Peyer's patch (tissue), 4 donors: ENCODE measurements at regions not wholly inside any gene's neighbourhood (a gene's known extent, or its start where the extent isn't known, plus 50 kb on each side); places are given as distances from the start of the nearest gene placed in this dataset.

Experiments
- DNase-seq, 3 donors: peaks; one replicate each; pipeline ENCODE4 v3.0.0-alpha.2; 2017 to 2019
- H3K27ac ChIP-seq, 4 donors: fragments of 200-600 bp; sonication (generic); one replicate each; pipeline ENCODE4 v1.5.1; 2016 to 2019
- H3K27me3 ChIP-seq, 2 donors: fragments of 200-600 bp; sonication (generic); one replicate each; pipeline ENCODE4 v1.5.1; 2019
- H3K36me3 ChIP-seq, 3 donors: fragments of 200-600 bp; sonication (generic); one replicate each; pipeline ENCODE4 v1.5.1; 2016 to 2019
- H3K4me1 ChIP-seq, 4 donors: fragments of 200-600 bp; sonication (generic); one replicate each; pipeline ENCODE4 v1.5.1; 2016 to 2019
- H3K4me3 ChIP-seq, 4 donors: fragments of 200-600 bp; sonication (generic); 1 replicate in 3 of 4; 2 replicates in 1 of 4; pipeline ENCODE4 v1.5.1; 2016 to 2019; ENCODE audit warnings: mild to moderate bottlenecking in 1 of 4
- H3K9me3 ChIP-seq, 4 donors: fragments of 200-600 bp; sonication (generic); one replicate each; pipeline ENCODE4 v1.5.1; 2016 to 2019; ENCODE audit warnings: mild to moderate bottlenecking in 1 of 4
- POLR2A ChIP-seq, 2 donors: fragments of 450-650 bp; IDR thresholded peaks; one replicate each; pipeline ENCODE4 v1.5.1; 2017; ENCODE audit warnings: antibody characterized with exemption in 2 of 2, mild to moderate bottlenecking in 2 of 2, moderate library complexity in 2 of 2
- TF ChIP-seq, protein P1 (sequence below), 6 experiments: fragments of 450-650 bp in 4 of 6; fragments of 200-600 bp in 2 of 6; sonication (generic) in 1 of 6; IDR thresholded peaks; one replicate each; pipeline ENCODE4 v1.5.1; 2017 to 2019; ENCODE audit warnings: antibody characterized with exemption in 6 of 6, mild to moderate bottlenecking in 3 of 6, moderate library complexity in 1 of 6

DNA sequence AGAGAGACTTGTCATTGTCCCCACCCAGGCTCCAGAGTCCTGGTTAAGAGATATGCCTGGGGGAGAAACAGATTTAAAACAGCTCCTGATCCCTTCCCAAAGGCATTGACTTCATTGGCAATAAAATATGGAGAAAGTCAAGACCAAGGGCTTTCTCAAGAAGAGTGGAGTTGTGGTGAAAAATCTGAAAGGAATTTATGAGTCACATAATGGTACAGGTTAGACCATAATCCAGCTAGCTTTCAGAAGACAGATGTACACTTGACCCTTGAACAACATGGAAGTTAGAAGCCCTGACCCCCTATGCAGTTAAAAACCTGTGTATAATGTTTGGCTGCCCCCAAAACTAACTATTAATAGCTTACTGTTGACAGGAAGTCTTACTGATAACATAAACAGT lies 599.1 kb upstream of the SOX11 start:
- TF ChIP-seq POLR2A (IDR thresholded peaks at IDR 0.05): no peak
- TF ChIP-seq, protein P1, sequence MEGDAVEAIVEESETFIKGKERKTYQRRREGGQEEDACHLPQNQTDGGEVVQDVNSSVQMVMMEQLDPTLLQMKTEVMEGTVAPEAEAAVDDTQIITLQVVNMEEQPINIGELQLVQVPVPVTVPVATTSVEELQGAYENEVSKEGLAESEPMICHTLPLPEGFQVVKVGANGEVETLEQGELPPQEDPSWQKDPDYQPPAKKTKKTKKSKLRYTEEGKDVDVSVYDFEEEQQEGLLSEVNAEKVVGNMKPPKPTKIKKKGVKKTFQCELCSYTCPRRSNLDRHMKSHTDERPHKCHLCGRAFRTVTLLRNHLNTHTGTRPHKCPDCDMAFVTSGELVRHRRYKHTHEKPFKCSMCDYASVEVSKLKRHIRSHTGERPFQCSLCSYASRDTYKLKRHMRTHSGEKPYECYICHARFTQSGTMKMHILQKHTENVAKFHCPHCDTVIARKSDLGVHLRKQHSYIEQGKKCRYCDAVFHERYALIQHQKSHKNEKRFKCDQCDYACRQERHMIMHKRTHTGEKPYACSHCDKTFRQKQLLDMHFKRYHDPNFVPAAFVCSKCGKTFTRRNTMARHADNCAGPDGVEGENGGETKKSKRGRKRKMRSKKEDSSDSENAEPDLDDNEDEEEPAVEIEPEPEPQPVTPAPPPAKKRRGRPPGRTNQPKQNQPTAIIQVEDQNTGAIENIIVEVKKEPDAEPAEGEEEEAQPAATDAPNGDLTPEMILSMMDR (IDR thresholded peaks at IDR 0.05): no peak
- no peaks in the 10 kb centered on the region for H3K9me3 ChIP-seq
- no peak for DNase-seq
- H3K27ac ChIP-seq: no peak overlapping the region
- no peak overlapping the region for H3K4me3 ChIP-seq
- no peaks in the 10 kb centered on the region for H3K4me1 ChIP-seq
- H3K27me3 ChIP-seq: no peaks in the 10 kb centered on the region
- no peaks in the 10 kb centered on the region for H3K36me3 ChIP-seq

DNA sequence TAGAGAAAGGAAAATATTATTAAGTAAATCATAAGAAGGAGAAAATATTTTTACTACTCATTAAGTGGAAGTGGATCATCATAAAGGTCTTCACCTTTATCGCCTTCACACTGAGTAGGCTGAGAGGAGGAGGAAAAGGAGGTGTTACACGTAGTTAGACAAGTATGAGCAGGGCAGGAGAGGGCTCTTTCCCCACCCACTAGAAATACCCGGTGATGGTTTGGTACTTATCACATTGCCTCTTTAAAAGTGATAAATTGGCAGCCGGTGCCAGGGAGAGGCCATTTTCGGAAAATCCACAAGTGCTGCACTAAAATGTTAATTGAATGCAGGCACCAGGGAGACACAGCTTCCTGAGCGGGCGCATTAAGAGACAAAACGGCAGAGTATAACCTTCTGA lies 598.7 kb upstream of the SOX11 start:
- Histone ChIP-seq H3K36me3 (no peaks in the 10 kb centered on the region), H3K4me3 (no peak overlapping the region), H3K9me3 (no peaks in the 10 kb centered on the region), H3K4me1 (no peaks in the 10 kb centered on the region), H3K27me3 (no peaks in the 10 kb centered on the region), H3K27ac (no peak overlapping the region)
- TF ChIP-seq, protein P1 (IDR thresholded peaks at IDR 0.05): no peak
- TF ChIP-seq POLR2A (IDR thresholded peaks at IDR 0.05): no peak
- DNase-seq: no peak

DNA sequence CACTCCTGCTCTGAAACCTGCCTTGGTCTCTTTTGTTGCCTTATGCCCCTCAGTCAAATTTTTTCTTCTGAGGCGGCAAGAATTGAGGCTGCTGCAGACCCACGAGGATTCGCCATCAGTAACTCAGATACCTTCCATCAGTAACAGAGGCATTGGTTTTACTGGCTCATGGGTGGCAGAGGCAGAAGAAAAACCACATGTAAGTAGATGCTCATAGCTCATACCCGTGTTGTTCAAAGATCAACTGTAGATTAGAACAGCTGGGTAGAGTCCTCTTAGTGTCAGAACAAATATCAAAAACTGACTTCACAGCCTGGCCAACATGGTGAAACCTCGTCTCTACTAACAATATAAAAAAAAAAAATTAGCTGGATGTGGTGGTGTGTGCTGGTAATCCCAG lies 598.0 kb upstream of the SOX11 start:
- H3K27ac ChIP-seq: no peak overlapping the region
- no peaks in the 10 kb centered on the region for H3K27me3 ChIP-seq
- TF ChIP-seq, protein P1 (IDR thresholded peaks at IDR 0.05): no peak
- TF ChIP-seq POLR2A (IDR thresholded peaks at IDR 0.05): no peak
- H3K4me3 ChIP-seq: no peak overlapping the region
- H3K4me1 ChIP-seq: no peaks in the 10 kb centered on the region
- no peaks in the 10 kb centered on the region for H3K9me3 ChIP-seq
- no peaks in the 10 kb centered on the region for H3K36me3 ChIP-seq
- DNase-seq: no peak

DNA sequence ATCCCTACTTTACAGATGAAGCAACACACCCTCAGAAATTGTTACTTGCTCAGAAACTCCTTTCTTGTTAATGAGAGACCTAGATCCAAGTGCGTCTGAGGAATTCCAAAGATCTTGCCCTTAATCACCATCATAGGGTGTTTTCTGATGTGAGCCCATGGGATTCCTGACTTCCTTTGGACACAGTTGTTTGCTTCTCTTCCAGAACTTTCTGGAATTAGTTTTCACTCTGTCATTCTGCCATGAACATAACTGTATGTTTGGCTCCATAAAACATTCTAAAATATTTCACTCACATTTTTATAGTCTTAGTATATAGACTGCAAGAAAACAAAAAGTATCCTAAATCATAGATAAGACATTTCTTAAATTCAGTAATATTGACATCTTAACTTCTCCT lies 593.9 kb upstream of the SOX11 start:
- Histone ChIP-seq H3K4me3 (no peak overlapping the region), H3K9me3 (no peaks in the 10 kb centered on the region), H3K36me3 (no peaks in the 10 kb centered on the region), H3K27ac (no peak overlapping the region), H3K4me1 (no peaks in the 10 kb centered on the region), H3K27me3 (no peaks in the 10 kb centered on the region)
- no peak for DNase-seq
- TF ChIP-seq, protein P1 (IDR thresholded peaks at IDR 0.05): no peak
- TF ChIP-seq POLR2A (IDR thresholded peaks at IDR 0.05): no peak

DNA sequence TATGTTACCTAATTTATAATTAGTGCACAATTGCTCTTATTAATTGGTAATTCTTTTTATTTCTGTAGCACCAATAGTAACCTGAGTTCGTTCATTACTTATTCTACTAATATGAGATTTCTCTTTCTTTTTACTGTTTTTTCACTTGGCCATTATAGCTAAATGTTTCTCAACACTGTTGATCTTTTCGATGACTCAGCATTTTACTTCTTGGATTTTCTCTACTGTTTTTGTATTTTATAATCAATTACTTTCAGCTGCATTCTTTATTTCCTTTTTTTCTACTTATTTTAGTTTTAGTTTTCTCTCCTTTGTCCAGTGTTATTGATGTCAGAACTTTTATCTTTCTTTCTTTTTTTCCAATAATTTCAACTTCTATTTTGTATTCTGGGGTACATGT lies 589.4 kb upstream of the SOX11 start:
- Histone ChIP-seq H3K27me3 (no peaks in the 10 kb centered on the region), H3K4me3 (no peak overlapping the region), H3K4me1 (no peaks in the 10 kb centered on the region), H3K9me3 (peaks cover 0 to 3% (median 0%) of the 10 kb centered on the region in 4 donors), H3K36me3 (no peaks in the 10 kb centered on the region), H3K27ac (no peak overlapping the region)
- TF ChIP-seq, protein P1 (IDR thresholded peaks at IDR 0.05): no peak
- TF ChIP-seq POLR2A (IDR thresholded peaks at IDR 0.05): no peak
- no peak for DNase-seq

DNA sequence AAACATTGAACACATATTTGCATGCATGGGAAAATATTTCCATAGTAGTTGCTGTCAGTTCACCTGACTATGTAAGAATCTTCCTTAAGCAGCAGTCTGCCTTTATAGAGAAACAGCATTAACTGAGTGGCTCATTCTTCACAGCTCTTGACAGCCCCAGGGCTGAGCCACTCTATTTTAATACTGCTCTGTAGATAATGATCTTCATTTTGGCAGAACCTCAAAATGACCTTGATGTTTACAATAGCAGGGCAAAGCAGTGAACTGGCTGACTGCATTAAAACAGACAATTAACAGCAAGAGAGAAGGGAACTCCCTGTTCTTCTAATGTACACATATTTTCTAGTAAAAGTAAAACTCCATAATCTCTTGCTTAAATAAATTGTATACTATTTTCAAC lies 580.6 kb upstream of the SOX11 start:
- Histone ChIP-seq H3K4me3 (no peak overlapping the region), H3K9me3 (peaks cover 0 to 4% (median 0%) of the 10 kb centered on the region in 4 donors), H3K36me3 (no peaks in the 10 kb centered on the region), H3K27me3 (no peaks in the 10 kb centered on the region), H3K27ac (no peak overlapping the region), H3K4me1 (no peaks in the 10 kb centered on the region)
- TF ChIP-seq POLR2A (IDR thresholded peaks at IDR 0.05): no peak
- TF ChIP-seq, protein P1 (IDR thresholded peaks at IDR 0.05): no peak
- no peak for DNase-seq
